ENCODE measurements at regions not wholly inside any gene's neighbourhood (a gene's known extent, or its start where the extent isn't known, plus 50 kb on each side); places are given as distances from the start of the nearest gene placed in this dataset.
"Not testable (repeated sequence)": the region's sequence is repeated elsewhere in the genome, so short reads cannot be mapped to it uniquely, and the experiment has no call there.

- H4K5ac ChIP-seq (ENCODE audit: low read depth, low read length); in situ Hi-C loops (cut with MboI; ENCODE audit: low sequenced_read_pairs); H3K14ac ChIP-seq (replicated peaks; ENCODE audit: low read depth, low read length); H3K4me1 ChIP-seq (ENCODE audit: control insufficient read depth, insufficient read depth, low read length); H3K4me2 ChIP-seq (ENCODE audit: low read depth, low read length); H2BK5ac ChIP-seq (ENCODE audit: low read depth, low read length, poor library complexity, severe bottlenecking); DNase-seq; H3K18ac ChIP-seq (ENCODE audit: low read depth, low read length); H3K36me3 ChIP-seq (ENCODE audit: control insufficient read depth, insufficient read depth, low read length); H2AK9ac ChIP-seq (replicated peaks; ENCODE audit: low read depth, low read length, poor library complexity); H3K79me1 ChIP-seq (ENCODE audit: low read depth in 1 of 2, low read length in 2 of 2); H3K27me3 ChIP-seq (ENCODE audit: control insufficient read depth, insufficient read depth, low read length); H3K56ac ChIP-seq (ENCODE audit: extremely low read depth, insufficient read depth, low read length); H3K9me3 ChIP-seq (ENCODE audit: control insufficient read depth, insufficient read depth, low read length); H3K4me3 ChIP-seq (ENCODE audit: insufficient read depth, low read depth, low read length); H3K9ac ChIP-seq (ENCODE audit: low read depth, low read length); H3K27ac ChIP-seq (ENCODE audit: insufficient read depth, low read length); H2BK20ac ChIP-seq (ENCODE audit: low read depth, low read length); H4K8ac ChIP-seq (ENCODE audit: low read depth in 2 of 2, low read length in 2 of 2); H2BK15ac ChIP-seq (ENCODE audit: low read depth, low read length); H4K20me1 ChIP-seq (ENCODE audit: insufficient read depth, low read length); H3K4ac ChIP-seq (ENCODE audit: low read depth, low read length); H2BK120ac ChIP-seq (ENCODE audit: low read depth, low read length); POLR2A ChIA-PET (ENCODE audit: unreplicated experiment); ATAC-seq (ENCODE audit: low read depth); BruUV-seq (replicated peaks); H2AFZ ChIP-seq (replicated peaks; ENCODE audit: low read length, poor library complexity); H3K9me1 ChIP-seq (ENCODE audit: insufficient read depth, low read length); H3K23ac ChIP-seq (ENCODE audit: low read depth, low read length); H4K91ac ChIP-seq (ENCODE audit: insufficient read depth, low read depth, low read length); H2AK5ac ChIP-seq (ENCODE audit: low read depth, low read length); dilution Hi-C loops (cut with HindIII; ENCODE audit: low sequenced_read_pairs, unreplicated experiment); CTCF ChIA-PET: not testable (repeated sequence)
- intact Hi-C loops (cut with micrococcal nuclease) = loop anchor here (5.0 kb wide), 1 partner anchor 142 kb away; the partner anchor contains the start of gene S1PR3
- WGBS, 2 experiments (ENCODE audit: extremely low coverage in 2 of 2, insufficient read length in 1 of 2) = no CpG with 5 or more reads among the region's 6 CpGs
Measured at GRCh38 chr9:88849878-88850277, 141.4 kb upstream of the S1PR3 start.

Data from IMR-90 (cell line).